Thyroid gland (tissue), 4 donors: ENCODE measurements at regions not wholly inside any gene's neighbourhood (a gene's known extent, or its start where the extent isn't known, plus 50 kb on each side); places are given as distances from the start of the nearest gene placed in this dataset.

Experiments
- DNase-seq, 2 donors: peaks; one replicate each; pipeline ENCODE4 v3.0.0-alpha.2; 2019
- H3K27ac ChIP-seq, 3 donors: fragments of 200-600 bp; sonication (generic); 1 replicate in 2 of 3; 2 replicates in 1 of 3; pipeline ENCODE4 v1.5.1; 2016 to 2019; ENCODE audit warnings: mild to moderate bottlenecking in 1 of 3, moderate library complexity in 1 of 3
- H3K27me3 ChIP-seq: fragments of 200-600 bp; sonication (generic); one replicate; pipeline ENCODE4 v1.5.1; 2019
- H3K36me3 ChIP-seq, 2 donors: fragments of 200-600 bp; sonication (generic); one replicate each; pipeline ENCODE4 v1.5.1; 2016 to 2019
- H3K4me1 ChIP-seq, 2 donors: fragments of 200-600 bp; sonication (generic); one replicate each; pipeline ENCODE4 v1.5.1; 2017 to 2019
- H3K4me3 ChIP-seq, 3 donors: fragments of 200-600 bp; sonication (generic); replicated peaks in 1 of 3; 1 replicate in 2 of 3; 2 replicates in 1 of 3; pipeline ENCODE4 v1.5.1; 2016; ENCODE audit warnings: mild to moderate bottlenecking in 1 of 3
- H3K9me3 ChIP-seq: fragments of 200-600 bp; sonication (generic); one replicate; pipeline ENCODE4 v1.5.1; 2017
- CTCF ChIP-seq, 6 experiments: fragments of 200-600 bp in 3 of 6; fragments of 450-650 bp in 3 of 6; sonication (generic) in 3 of 6; IDR thresholded peaks; one replicate each; pipeline ENCODE4 v1.5.1; 2016 to 2019; ENCODE audit warnings: antibody characterized with exemption in 6 of 6, mild to moderate bottlenecking in 2 of 6, inconsistent platforms in 1 of 6, moderate library complexity in 1 of 6
- POLR2A ChIP-seq, 2 donors: fragments of 450-650 bp; IDR thresholded peaks; one replicate each; pipeline ENCODE4 v1.6.1; 2017; ENCODE audit warnings: antibody characterized with exemption in 2 of 2, mild to moderate bottlenecking in 2 of 2, moderate library complexity in 1 of 2
- WGBS, 2 donors: methylation state at CpG; one replicate each; pipeline ENCODE4 v1.1.5; 2017; 5-methylcytosine and 5-hydroxymethylcytosine counted together
- intact Hi-C: fragments of 100-400 bp; cut with DNase I; formaldehyde crosslinking; loops from one replicate; pipeline ENCODE4 v1.15.1; 2023

- Histone ChIP-seq H3K27me3 (no peaks in the 10 kb centered on the region), H3K4me1 (peaks cover 0 to 8% of the 10 kb centered on the region in 2 donors), H3K27ac (no peak overlapping the region), H3K9me3 (no peaks in the 10 kb centered on the region), H3K36me3 (no peaks in the 10 kb centered on the region), H3K4me3 (no peak overlapping the region)
- DNase-seq, result no peak
- no peak for TF ChIP-seq POLR2A (IDR thresholded peaks at IDR 0.05)
- no peak for TF ChIP-seq CTCF (IDR thresholded peaks at IDR 0.05)
- WGBS, 2 donors, result 88 to 89% methylated on average over 4 of the region's 4 CpGs
- intact Hi-C loops, result loop anchor here (5.0 kb wide), 1 partner anchor 268 kb away; the partner anchor contains the start of gene SEMA6D
These were observed 135.2 kb upstream of the SLC24A5 start for GRCh38 chr15:47985568-47985967.

- Histone ChIP-seq H3K36me3 (no peaks in the 10 kb centered on the region), H3K4me1 (peaks cover 0 to 8% of the 10 kb centered on the region in 2 donors), H3K27ac (no peak overlapping the region), H3K4me3 (no peak overlapping the region), H3K9me3 (no peaks in the 10 kb centered on the region), H3K27me3 (no peaks in the 10 kb centered on the region)
- no peak for TF ChIP-seq CTCF (IDR thresholded peaks at IDR 0.05)
- no peak for TF ChIP-seq POLR2A (IDR thresholded peaks at IDR 0.05)
- DNase-seq, result no peak
- intact Hi-C loops, result loop anchor here (5.0 kb wide), 1 partner anchor 270 kb away; the partner anchor contains the start of gene SEMA6D
- 38 to 42% methylated on average over 4 of the region's 4 CpGs for WGBS, 2 donors
These were observed 133.3 kb upstream of the SLC24A5 start for GRCh38 chr15:47987461-47987860.

GRCh38 chr15:47987908-47988532 lies 132.8 kb upstream of the SLC24A5 start:
- no peaks in the 10 kb centered on the region for H3K36me3 ChIP-seq
- no peaks in the 10 kb centered on the region for H3K9me3 ChIP-seq
- 55 to 56% methylated on average over 3 of the region's 3 CpGs for WGBS, 2 donors
- intact Hi-C loops, result loop anchor here (2.0 to 5.0 kb wide), 2 partner anchors 271 to 793 kb away; partner anchors contain the start of gene SEMA6D
- DNase-seq, result peak; percentile 10 to 15
- no peak overlapping the region for H3K4me3 ChIP-seq
- no peak overlapping the region for H3K27ac ChIP-seq
- TF ChIP-seq POLR2A (IDR thresholded peaks at IDR 0.05) (no peak), CTCF (IDR thresholded peaks at IDR 0.05) (peak in 5 of 6 experiments; percentile 26 to 78 (median 70))
- H3K4me1 ChIP-seq, result peaks cover 0 to 8% of the 10 kb centered on the region in 2 donors
- H3K27me3 ChIP-seq, result no peaks in the 10 kb centered on the region

- H3K27me3 ChIP-seq, result no peaks in the 10 kb centered on the region
- H3K27ac ChIP-seq, result no peak overlapping the region
- DNase-seq, result no peak
- WGBS, 2 donors, result 77 to 88% methylated on average over 1 of the region's 1 CpG
- no peak overlapping the region for H3K4me3 ChIP-seq
- intact Hi-C loops, result loop anchor here (2.0 to 5.0 kb wide), 2 partner anchors 271 to 794 kb away; partner anchors contain the start of gene SEMA6D
- no peak for TF ChIP-seq POLR2A (IDR thresholded peaks at IDR 0.05)
- no peak for TF ChIP-seq CTCF (IDR thresholded peaks at IDR 0.05)
- H3K9me3 ChIP-seq, result no peaks in the 10 kb centered on the region
- H3K36me3 ChIP-seq, result no peaks in the 10 kb centered on the region
- peaks cover 0 to 8% of the 10 kb centered on the region in 2 donors for H3K4me1 ChIP-seq
These were observed 132.2 kb upstream of the SLC24A5 start for GRCh38 chr15:47988564-47988963.

GRCh38 chr15:47990821-47991220 lies 130.0 kb upstream of the SLC24A5 start:
- Histone ChIP-seq H3K36me3 (no peaks in the 10 kb centered on the region), H3K27me3 (no peaks in the 10 kb centered on the region), H3K4me1 (peaks cover 0 to 8% of the 10 kb centered on the region in 2 donors), H3K9me3 (no peaks in the 10 kb centered on the region), H3K4me3 (no peak overlapping the region), H3K27ac (no peak overlapping the region)
- no peak for DNase-seq
- intact Hi-C loops, result no loop called here
- no peak for TF ChIP-seq POLR2A (IDR thresholded peaks at IDR 0.05)
- TF ChIP-seq CTCF (IDR thresholded peaks at IDR 0.05), result no peak
- WGBS, 2 donors, result 96 to 100% methylated on average over 2 of the region's 2 CpGs
